Sigmoid colon (tissue), 3 donors: ENCODE measurements at regions not wholly inside any gene's neighbourhood (a gene's known extent, or its start where the extent isn't known, plus 50 kb on each side); places are given as distances from the start of the nearest gene placed in this dataset.

Experiments used
- POLR2A ChIP-seq, 2 donors: fragments of 450-650 bp; IDR thresholded peaks; one replicate each; pipeline ENCODE4 v1.6.1; 2016; ENCODE audit warnings: antibody characterized with exemption in 2 of 2, mild to moderate bottlenecking in 2 of 2, moderate library complexity in 2 of 2
- TF ChIP-seq, protein P1 (sequence below), 4 experiments: fragments of 450-650 bp in 3 of 4; fragments of 200-600 bp in 1 of 4; IDR thresholded peaks; one replicate each; pipeline ENCODE4 v1.5.1; 2016 to 2019; ENCODE audit warnings: antibody characterized with exemption in 4 of 4, mild to moderate bottlenecking in 3 of 4, moderate library complexity in 2 of 4

DNA sequence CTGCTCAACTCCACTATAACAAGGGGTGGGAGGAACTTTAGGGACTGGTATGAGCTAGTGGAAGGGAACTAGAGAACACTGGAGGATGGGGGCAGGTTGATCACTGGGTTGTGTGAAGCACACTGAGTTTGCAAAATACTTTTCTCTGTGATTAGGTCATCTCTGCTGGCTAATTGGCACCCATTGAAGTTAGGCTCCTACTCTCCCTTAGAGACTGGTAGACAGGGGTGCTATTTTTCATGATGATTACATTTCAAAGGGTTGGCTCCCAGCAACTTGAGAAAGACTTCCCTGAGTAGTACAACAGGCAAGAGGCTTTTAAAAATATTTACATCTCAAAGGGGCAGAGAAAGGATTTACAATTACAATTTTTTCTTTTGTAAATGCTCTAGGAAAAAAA lies 50.4 kb upstream of the MTAP start:
- TF ChIP-seq, protein P1, sequence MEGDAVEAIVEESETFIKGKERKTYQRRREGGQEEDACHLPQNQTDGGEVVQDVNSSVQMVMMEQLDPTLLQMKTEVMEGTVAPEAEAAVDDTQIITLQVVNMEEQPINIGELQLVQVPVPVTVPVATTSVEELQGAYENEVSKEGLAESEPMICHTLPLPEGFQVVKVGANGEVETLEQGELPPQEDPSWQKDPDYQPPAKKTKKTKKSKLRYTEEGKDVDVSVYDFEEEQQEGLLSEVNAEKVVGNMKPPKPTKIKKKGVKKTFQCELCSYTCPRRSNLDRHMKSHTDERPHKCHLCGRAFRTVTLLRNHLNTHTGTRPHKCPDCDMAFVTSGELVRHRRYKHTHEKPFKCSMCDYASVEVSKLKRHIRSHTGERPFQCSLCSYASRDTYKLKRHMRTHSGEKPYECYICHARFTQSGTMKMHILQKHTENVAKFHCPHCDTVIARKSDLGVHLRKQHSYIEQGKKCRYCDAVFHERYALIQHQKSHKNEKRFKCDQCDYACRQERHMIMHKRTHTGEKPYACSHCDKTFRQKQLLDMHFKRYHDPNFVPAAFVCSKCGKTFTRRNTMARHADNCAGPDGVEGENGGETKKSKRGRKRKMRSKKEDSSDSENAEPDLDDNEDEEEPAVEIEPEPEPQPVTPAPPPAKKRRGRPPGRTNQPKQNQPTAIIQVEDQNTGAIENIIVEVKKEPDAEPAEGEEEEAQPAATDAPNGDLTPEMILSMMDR (IDR thresholded peaks at IDR 0.05), result no peak
- TF ChIP-seq POLR2A (IDR thresholded peaks at IDR 0.05), result no peak
